GM12878 (cell line): ENCODE measurements at regions not wholly inside any gene's neighbourhood (a gene's known extent, or its start where the extent isn't known, plus 50 kb on each side); places are given as distances from the start of the nearest gene placed in this dataset.
A peak's percentile ranks its signal among the peaks of the same experiment; 100 is the strongest.

ENCODE experiments used
- ATAC-seq: fragments of 200-7000 bp; cut with Tn5 transposase; 3 replicates; pipeline ENCODE4 v1.9.1; 2020; ENCODE audit warnings: mild to moderate bottlenecking, moderate library complexity
- BruUV-seq: library from RNA; stranded (reverse); fragments of 400-500 nt; replicated peaks from 2 replicates; lab custom pipeline; 2021; lab: Mats Ljungman, UMichigan
- CTCF ChIA-PET: fragments of 300-600 bp; sonication (Branson Sonifier 250); formaldehyde crosslinking; extraction: SDS; loops from one replicate; lab custom pipeline; 2021; ENCODE audit warnings: inconsistent platforms; lab: Yijun Ruan, JAX
- POLR2A ChIA-PET: fragments of 350-600 bp; formaldehyde crosslinking; extraction: SDS; loops from one replicate; lab custom pipeline; 2021; ENCODE audit warnings: inconsistent platforms; lab: Charles Lee
- RAD21 ChIA-PET: fragments of 300-600 bp; sonication (Branson Sonifier 250); formaldehyde crosslinking; loops from one replicate; lab custom pipeline; 2023; ENCODE audit warnings: antibody characterized with exemption; ENCODE audit not compliant: unreplicated experiment; lab: Charles Lee
- SMC1A ChIA-PET: fragments of 300-600 bp; sonication (Branson Sonifier 250); formaldehyde crosslinking; loops from one replicate; lab custom pipeline; 2023; ENCODE audit not compliant: unreplicated experiment, uncharacterized antibody; lab: Charles Lee
- DNase-seq: peaks from one replicate; pipeline ENCODE4 v3.0.0-alpha.2; 2011; ENCODE audit warnings: low read depth, low spot score
- FAIRE-seq: peaks from 3 replicates; lab custom pipeline; 2011; peaks lifted over from hg19 to GRCh38; lab: Jason Lieb, UNC
- H2AFZ ChIP-seq: 2 replicates; pipeline ENCODE4 v1.6.0; 2011; ENCODE audit warnings: low read depth, low read length, control low read depth; ENCODE audit not compliant: control insufficient read depth
- H3K27ac ChIP-seq: 2 replicates; pipeline ENCODE4 v1.5.1; 2011; ENCODE audit warnings: control low read depth; ENCODE audit not compliant: control insufficient read depth, insufficient read depth
- H3K27me3 ChIP-seq, 2 experiments: replicated peaks in 1 of 2; 2 replicates each; pipeline versions ENCODE4 v1.6.0 to v1.6.1; 2011; ENCODE audit warnings: low read length in 1 of 2; ENCODE audit not compliant: control insufficient read depth in 2 of 2, insufficient read depth in 2 of 2
- H3K36me3 ChIP-seq, 2 experiments: 2 replicates each; pipeline ENCODE4 v1.5.1; 2011; ENCODE audit warnings: low read length in 1 of 2; ENCODE audit not compliant: control insufficient read depth in 2 of 2, insufficient read depth in 2 of 2
- H3K4me1 ChIP-seq: 2 replicates; pipeline ENCODE4 v1.6.1; 2011; ENCODE audit warnings: mild to moderate bottlenecking, low read length, moderate library complexity, mixed read lengths; ENCODE audit not compliant: control insufficient read depth, insufficient read depth
- H3K4me2 ChIP-seq: 2 replicates; pipeline ENCODE4 v1.6.0; 2011; ENCODE audit warnings: control low read depth; ENCODE audit not compliant: control insufficient read depth, insufficient read depth
- H3K4me3 ChIP-seq: fragments of 200-600 bp; sonication (generic); 2 replicates; pipeline ENCODE4 v1.5.1; 2016
- H3K79me2 ChIP-seq: 2 replicates; pipeline ENCODE4 v1.6.0; 2011; ENCODE audit warnings: low read length; ENCODE audit not compliant: control insufficient read depth, insufficient read depth
- H3K9ac ChIP-seq: 2 replicates; pipeline ENCODE4 v1.8.0; 2011; ENCODE audit warnings: low read length, control low read depth, mixed read lengths; ENCODE audit not compliant: control insufficient read depth, insufficient read depth
- H3K9me3 ChIP-seq: replicated peaks from 3 replicates; pipeline ENCODE4 v1.5.1; 2011; ENCODE audit warnings: mild to moderate bottlenecking, low read length; ENCODE audit not compliant: control insufficient read depth, insufficient read depth
- H4K20me1 ChIP-seq: 2 replicates; pipeline ENCODE4 v1.6.0; 2011; ENCODE audit not compliant: control insufficient read depth, insufficient read depth
- BCL11A ChIP-seq: IDR thresholded peaks from 2 replicates; pipeline ENCODE4 v1.6.1; 2011; ENCODE audit warnings: low read depth, low read length
- E2F4 ChIP-seq: IDR thresholded peaks from 2 replicates; pipeline ENCODE4 v1.6.1; 2012; ENCODE audit warnings: low read depth, low read length, improper control_type of control experiment
- FOXM1 ChIP-seq: IDR thresholded peaks from 2 replicates; pipeline ENCODE4 v1.6.1; 2012; ENCODE audit warnings: low read depth, mild to moderate bottlenecking, inconsistent platforms, low read length, moderate library complexity
- HDAC6 ChIP-seq: fragments of 200-600 bp; sonication (generic); IDR thresholded peaks from one replicate; pipeline ENCODE4 v1.8.0; 2017; ENCODE audit warnings: antibody characterized with exemption; ENCODE audit not compliant: unreplicated experiment
- KAT2A ChIP-seq: conservative IDR thresholded peaks from 2 replicates; pipeline ENCODE4 v1.6.1; 2011; ENCODE audit warnings: low read depth, low read length; ENCODE audit not compliant: control insufficient read depth
- PAX5 ChIP-seq: IDR thresholded peaks from 2 replicates; pipeline ENCODE4 v1.6.1; 2011; ENCODE audit warnings: low read depth, low read length, borderline replicate concordance
- SREBF2 ChIP-seq: IDR thresholded peaks from 2 replicates; pipeline ENCODE4 v1.6.1; 2012; ENCODE audit warnings: mild to moderate bottlenecking, low read length
- TAF1 ChIP-seq: IDR thresholded peaks from 2 replicates; pipeline ENCODE4 v1.6.1; 2011; ENCODE audit warnings: mild to moderate bottlenecking, low read depth, low read length, borderline replicate concordance
- WGBS: methylation state at CpG from one replicate; pipeline ENCODE4 v1.1.6; 2016; ENCODE audit warnings: low lambda C conversion rate; ENCODE audit not compliant: insufficient replicate concordance, insufficient coverage; ENCODE audit errors: missing lambda C conversion rate; 5-methylcytosine and 5-hydroxymethylcytosine counted together
- in situ Hi-C: fragments of 300-500 bp; cut with MboI; formaldehyde crosslinking; loops from 9 replicates; pipeline ENCODE4 v1.14.3; 2018; ENCODE audit warnings: mixed read lengths
- intact Hi-C: fragments of 100-400 bp; cut with micrococcal nuclease; formaldehyde crosslinking; loops from one replicate; pipeline ENCODE4 v1.14.2; 2022; ENCODE audit not compliant: unreplicated experiment

DNA sequence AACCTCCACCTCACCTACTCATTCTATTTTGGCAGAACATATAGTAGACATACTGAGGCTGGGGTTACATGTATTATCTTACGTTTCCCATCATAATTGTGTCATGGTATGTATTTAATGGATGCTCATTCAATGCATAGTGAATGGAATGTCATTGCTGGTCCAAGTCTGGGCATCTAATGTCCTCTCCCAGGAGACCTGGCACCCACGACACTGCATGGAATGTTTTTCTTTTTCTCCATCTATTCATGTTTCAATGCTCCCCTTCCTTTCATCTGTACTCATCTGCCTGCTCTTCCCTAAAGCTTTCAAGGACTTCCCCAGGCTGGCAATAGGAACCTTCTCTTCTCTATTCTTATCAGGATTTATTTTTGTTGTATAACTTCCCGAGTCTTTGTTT is 50.8 kb upstream of the SLIT3 start:
- no TSS peak for BruUV-seq
- H4K20me1 ChIP-seq = no peaks in the 10 kb centered on the region; the same call in 1 of the 2 replicates
- no peak overlapping the region for H3K4me2 ChIP-seq
- no peak overlapping the region for H3K27ac ChIP-seq
- no peaks in the 10 kb centered on the region for H3K9me3 ChIP-seq
- ATAC-seq (no peak), DNase-seq (no peak), FAIRE-seq (no peak)
- H3K4me3 ChIP-seq = no peak overlapping the region
- TF ChIP-seq TAF1 (no peak), HDAC6 (no peak), PAX5 (no peak), FOXM1 (no peak)
- no peaks in the 10 kb centered on the region for H3K4me1 ChIP-seq
- SMC1A ChIA-PET = no interaction called here
- H3K9ac ChIP-seq = no peak overlapping the region
- RAD21 ChIA-PET = no interaction called here
- H3K27me3 ChIP-seq = no peaks in the 10 kb centered on the region; a peak in 2 of 4 replicates
- H3K36me3 ChIP-seq = no peaks in the 10 kb centered on the region
- no peak overlapping the region for H2AFZ ChIP-seq
- POLR2A ChIA-PET = no interaction called here
- 8% methylated on average over 3 of the region's 3 CpGs for WGBS
- intact Hi-C loops (no loop called here), in situ Hi-C loops (no loop called here)
- CTCF ChIA-PET = no interaction called here
- H3K79me2 ChIP-seq = no peaks in the 10 kb centered on the region

DNA sequence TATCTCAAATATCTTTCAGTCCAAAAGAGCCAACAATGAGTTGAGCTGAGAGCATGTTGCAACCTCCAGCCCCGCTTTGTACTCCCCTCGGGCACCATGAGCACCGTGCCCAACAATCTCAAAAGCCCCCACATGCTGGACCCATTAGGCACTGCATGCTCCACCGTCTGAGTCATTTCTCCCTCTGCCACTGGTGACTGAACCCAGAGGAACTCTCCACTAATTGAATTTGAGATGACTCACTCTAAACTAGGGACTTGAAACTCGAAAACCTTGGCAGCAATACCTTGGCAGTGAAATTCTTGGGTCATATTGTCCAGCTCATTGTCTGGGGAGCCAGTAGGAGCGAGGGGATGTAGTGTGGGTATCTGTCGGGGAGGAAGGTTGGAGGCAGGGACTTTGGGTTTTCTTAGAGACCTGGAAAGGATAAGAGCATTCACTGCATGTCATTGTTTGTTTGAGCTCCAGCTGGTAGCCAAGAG is 49.9 kb upstream of the SLIT3 start:
- SMC1A ChIA-PET = no interaction called here
- Histone ChIP-seq H3K4me3 (no peak overlapping the region), H4K20me1 (no peaks in the 10 kb centered on the region; the same call in 1 of the 2 replicates), H2AFZ (no peak overlapping the region), H3K27ac (no peak overlapping the region)
- POLR2A ChIA-PET = no interaction called here
- FAIRE-seq = no peak
- BruUV-seq = no TSS peak
- CTCF ChIA-PET = interaction anchor here (0.6 kb wide), 1 partner anchor 24 kb away, joined by 3 read pairs; no protein-coding TSS in a partner anchor
- TF ChIP-seq BCL11A = 0 out of 2 replicates have a peak, but pooled peaks have one; percentile 14
- no peak for TF ChIP-seq E2F4
- no peak for TF ChIP-seq SREBF2
- no peak for TF ChIP-seq KAT2A
- TF ChIP-seq, all 136 proteins: peak for 1
- WGBS = 7% methylated on average over 7 of the region's 7 CpGs
- H3K36me3 ChIP-seq = no peaks in the 10 kb centered on the region
- RAD21 ChIA-PET = no interaction called here
- H3K4me1 ChIP-seq = no peaks in the 10 kb centered on the region
- intact Hi-C loops (no loop called here), in situ Hi-C loops (no loop called here)
- H3K9me3 ChIP-seq = no peaks in the 10 kb centered on the region
- H3K9ac ChIP-seq = no peak overlapping the region
- peak; percentile 57 for ATAC-seq
- no peak overlapping the region for H3K4me2 ChIP-seq
- H3K79me2 ChIP-seq = no peaks in the 10 kb centered on the region
- H3K27me3 ChIP-seq = no peaks in the 10 kb centered on the region; a peak in 2 of 4 replicates
- DNase-seq = no peak
